ENCODE measurements at regions not wholly inside any gene's neighbourhood (a gene's known extent, or its start where the extent isn't known, plus 50 kb on each side); places are given as distances from the start of the nearest gene placed in this dataset.

GRCh38 chr18:66316701-66317100 lies 287.2 kb downstream of the CDH19 start:
- H4K20me1 ChIP-seq (ENCODE audit: insufficient read depth, low read length): no peaks in the 10 kb centered on the region
- H3K27ac ChIP-seq (ENCODE audit: low read length): no peak overlapping the region
- no peaks in the 10 kb centered on the region for H3K9me3 ChIP-seq (ENCODE audit: insufficient read depth, low read length)
- no peaks in the 10 kb centered on the region for H3K27me3 ChIP-seq (ENCODE audit: low read depth, low read length)
- TF ChIP-seq EZH2phosphoT487 (IDR thresholded peaks at IDR 0.05; ENCODE audit: low read depth): no peak
- no peak for TF ChIP-seq CTCF (IDR thresholded peaks at IDR 0.05; ENCODE audit: low read depth, low read length)
- H3K4me3 ChIP-seq (ENCODE audit: low read length): no peak overlapping the region
- no peak overlapping the region for H2AFZ ChIP-seq (ENCODE audit: low read depth, low read length)
- H3K4me2 ChIP-seq (ENCODE audit: low read length): no peak overlapping the region
- no peaks in the 10 kb centered on the region for H3K4me1 ChIP-seq (ENCODE audit: low read length)
- H3K36me3 ChIP-seq (replicated peaks; ENCODE audit: low read depth, low read length): no peaks in the 10 kb centered on the region
- H3K79me2 ChIP-seq (ENCODE audit: low read length): no peaks in the 10 kb centered on the region
- no peak overlapping the region for H3K9ac ChIP-seq (ENCODE audit: low read length)

- no peak overlapping the region for H3K27ac ChIP-seq (ENCODE audit: low read length)
- no peak overlapping the region for H3K4me3 ChIP-seq (ENCODE audit: low read length)
- H3K27me3 ChIP-seq (ENCODE audit: low read depth, low read length): no peaks in the 10 kb centered on the region
- no peaks in the 10 kb centered on the region for H4K20me1 ChIP-seq (ENCODE audit: insufficient read depth, low read length)
- no peak overlapping the region for H2AFZ ChIP-seq (ENCODE audit: low read depth, low read length)
- TF ChIP-seq CTCF (IDR thresholded peaks at IDR 0.05; ENCODE audit: low read depth, low read length) (no peak), EZH2phosphoT487 (IDR thresholded peaks at IDR 0.05; ENCODE audit: low read depth) (no peak)
- no peak overlapping the region for H3K4me2 ChIP-seq (ENCODE audit: low read length)
- no peaks in the 10 kb centered on the region for H3K4me1 ChIP-seq (ENCODE audit: low read length)
- no peak overlapping the region for H3K9ac ChIP-seq (ENCODE audit: low read length)
- H3K36me3 ChIP-seq (replicated peaks; ENCODE audit: low read depth, low read length): no peaks in the 10 kb centered on the region
- no peaks in the 10 kb centered on the region for H3K79me2 ChIP-seq (ENCODE audit: low read length)
- no peaks in the 10 kb centered on the region for H3K9me3 ChIP-seq (ENCODE audit: insufficient read depth, low read length)
These were observed 303.7 kb downstream of the CDH19 start for GRCh38 chr18:66300141-66300540.

DNA sequence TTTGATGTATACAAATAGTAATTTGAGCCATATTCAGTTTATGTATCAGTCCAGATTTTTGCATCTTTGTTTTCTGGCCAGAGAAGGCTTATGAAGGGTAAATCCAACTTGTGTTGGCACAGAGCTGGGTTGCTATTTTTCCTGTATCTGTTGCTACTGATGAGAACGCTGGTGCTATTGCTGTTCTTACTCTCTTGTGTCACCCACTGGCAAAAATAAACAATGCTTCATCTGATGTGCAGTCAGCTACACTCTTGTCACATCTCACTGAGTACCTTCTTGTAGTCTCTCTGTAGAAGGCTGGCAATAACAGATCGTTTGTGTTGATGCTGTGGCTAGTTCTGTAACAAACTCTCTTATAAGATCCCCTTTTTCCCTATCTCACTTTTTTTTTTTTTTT lies 323.4 kb downstream of the CDH19 start:
- Histone ChIP-seq H3K9me3 (ENCODE audit: insufficient read depth, low read length) (no peaks in the 10 kb centered on the region; the same call in 1 of the 2 replicates), H3K4me3 (ENCODE audit: low read length) (no peak overlapping the region), H3K79me2 (ENCODE audit: low read length) (no peaks in the 10 kb centered on the region), H2AFZ (ENCODE audit: low read depth, low read length) (peak overlapping the region; percentile 11; the same call in 1 of the 2 replicates), H3K27ac (ENCODE audit: low read length) (no peak overlapping the region), H3K36me3 (replicated peaks; ENCODE audit: low read depth, low read length) (peaks cover 8% of the 10 kb centered on the region), H3K4me1 (ENCODE audit: low read length) (peaks cover 4% of the 10 kb centered on the region; the same call in 1 of the 2 replicates), H3K9ac (ENCODE audit: low read length) (no peak overlapping the region), H4K20me1 (ENCODE audit: insufficient read depth, low read length) (no peaks in the 10 kb centered on the region), H3K27me3 (ENCODE audit: low read depth, low read length) (no peaks in the 10 kb centered on the region), H3K4me2 (ENCODE audit: low read length) (no peak overlapping the region)
- TF ChIP-seq EZH2phosphoT487 (IDR thresholded peaks at IDR 0.05; ENCODE audit: low read depth) (no peak), CTCF (IDR thresholded peaks at IDR 0.05; ENCODE audit: low read depth, low read length) (peak; percentile 13; the same call in 1 of the 2 replicates)

DNA sequence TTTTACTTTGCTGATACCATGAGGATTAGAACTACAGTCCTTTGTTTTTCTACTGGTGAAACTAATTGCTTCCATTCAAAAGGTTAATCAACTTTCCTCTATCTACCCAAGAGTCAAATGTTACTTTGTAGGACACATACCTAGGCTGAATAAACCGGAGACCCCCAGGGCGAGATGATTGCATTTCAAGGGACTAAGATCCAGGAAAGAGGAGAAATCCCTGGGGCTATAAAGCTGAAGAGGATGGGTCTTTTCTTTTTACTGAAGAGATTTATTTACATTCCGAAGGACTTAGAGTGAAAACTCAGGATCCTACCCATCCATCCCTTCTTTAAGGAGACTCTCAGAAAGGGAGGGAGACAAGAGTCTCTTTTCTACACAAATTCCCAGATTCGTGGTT lies 331.9 kb downstream of the CDH19 start:
- Histone ChIP-seq H3K4me2 (ENCODE audit: low read length) (no peak overlapping the region), H2AFZ (ENCODE audit: low read depth, low read length) (no peak overlapping the region), H3K4me1 (ENCODE audit: low read length) (peaks cover 4% of the 10 kb centered on the region; the same call in 1 of the 2 replicates), H3K9me3 (ENCODE audit: insufficient read depth, low read length) (peaks cover 19% of the 10 kb centered on the region; the same call in 1 of the 2 replicates), H3K27ac (ENCODE audit: low read length) (no peak overlapping the region), H3K79me2 (ENCODE audit: low read length) (no peaks in the 10 kb centered on the region), H3K4me3 (ENCODE audit: low read length) (no peak overlapping the region), H3K27me3 (ENCODE audit: low read depth, low read length) (no peaks in the 10 kb centered on the region), H3K9ac (ENCODE audit: low read length) (no peak overlapping the region), H4K20me1 (ENCODE audit: insufficient read depth, low read length) (no peaks in the 10 kb centered on the region), H3K36me3 (replicated peaks; ENCODE audit: low read depth, low read length) (peaks cover 13% of the 10 kb centered on the region)
- no peak for TF ChIP-seq EZH2phosphoT487 (IDR thresholded peaks at IDR 0.05; ENCODE audit: low read depth)
- TF ChIP-seq CTCF (IDR thresholded peaks at IDR 0.05; ENCODE audit: low read depth, low read length): no peak

All from OCI-LY3 (cell line).